ENCODE measurements at regions not wholly inside any gene's neighbourhood (a gene's known extent, or its start where the extent isn't known, plus 50 kb on each side); places are given as distances from the start of the nearest gene placed in this dataset.

GRCh38 chr1:229064320-229065168, 206.4 kb upstream of the RAB4A start:
- H3K27ac Mint-ChIP-seq: no peak overlapping the region
- no peak overlapping the region for H3K4me3 ChIP-seq (ENCODE audit: low read length)

GRCh38 chr1:229065613-229066012, 205.3 kb upstream of the RAB4A start:
- Mint-ChIP-seq H3K27me3 (ENCODE audit: low read depth in 2 of 2) (peaks cover 7 to 10% of the 10 kb centered on the region in 2 donors), H3K4me3 (no peak overlapping the region), H3K9me3 (no peaks in the 10 kb centered on the region), H3K27ac (no peak overlapping the region), H3K36me3 (no peaks in the 10 kb centered on the region), H3K4me1 (peaks cover 15 to 16% of the 10 kb centered on the region in 2 donors)
- TF ChIP-seq CTCF (IDR thresholded peaks at IDR 0.05): no peak
- H3K4me3 ChIP-seq (ENCODE audit: low read length): no peak overlapping the region
- H3K4me1 ChIP-seq (ENCODE audit: control insufficient read depth, insufficient read depth, low read length): peaks cover 18% of the 10 kb centered on the region
- H3K27me3 ChIP-seq (ENCODE audit: control insufficient read depth, insufficient read depth, low read length): peaks cover 3% of the 10 kb centered on the region
- 91% methylated on average over 3 of the region's 3 CpGs for WGBS (ENCODE audit: insufficient coverage)
- H3K27ac ChIP-seq (ENCODE audit: low read length): no peak overlapping the region
- intact Hi-C loops (cut with micrococcal nuclease): no loop called here
- no peaks in the 10 kb centered on the region for H3K36me3 ChIP-seq (ENCODE audit: control insufficient read depth, insufficient read depth, low read length)
- ATAC-seq: no peak
- no peak for DNase-seq
- H3K9me3 ChIP-seq (ENCODE audit: control insufficient read depth, insufficient read depth, low read length): no peaks in the 10 kb centered on the region

More at GRCh38 chr1:229064320-229065168, 206.4 kb upstream of the RAB4A start:
- intact Hi-C loops (cut with micrococcal nuclease): no loop called here
- Histone ChIP-seq H3K36me3 (ENCODE audit: control insufficient read depth, insufficient read depth, low read length) (no peaks in the 10 kb centered on the region), H3K27ac (ENCODE audit: low read length) (no peak overlapping the region), H3K9me3 (ENCODE audit: control insufficient read depth, insufficient read depth, low read length) (no peaks in the 10 kb centered on the region), H3K27me3 (ENCODE audit: control insufficient read depth, insufficient read depth, low read length) (peaks cover 3% of the 10 kb centered on the region), H3K4me1 (ENCODE audit: control insufficient read depth, insufficient read depth, low read length) (peaks cover 21% of the 10 kb centered on the region)
- DNase-seq: no peak
- no peak for ATAC-seq
- Mint-ChIP-seq H3K27me3 (ENCODE audit: low read depth in 2 of 2) (peaks cover 8 to 10% of the 10 kb centered on the region in 2 donors), H3K36me3 (no peaks in the 10 kb centered on the region), H3K4me1 (peaks cover 15 to 16% of the 10 kb centered on the region in 2 donors), H3K9me3 (no peaks in the 10 kb centered on the region), H3K4me3 (no peak overlapping the region)
- TF ChIP-seq CTCF (IDR thresholded peaks at IDR 0.05): no peak
- WGBS (ENCODE audit: insufficient coverage): 93% methylated on average over 12 of the region's 12 CpGs

GRCh38 chr1:229066591-229066990, 204.3 kb upstream of the RAB4A start:
- Mint-ChIP-seq H3K27ac (no peak overlapping the region), H3K27me3 (ENCODE audit: low read depth in 2 of 2) (peaks cover 7 to 10% of the 10 kb centered on the region in 2 donors), H3K36me3 (no peaks in the 10 kb centered on the region), H3K9me3 (no peaks in the 10 kb centered on the region), H3K4me1 (peaks cover 15 to 19% of the 10 kb centered on the region in 2 donors), H3K4me3 (no peak overlapping the region)
- no peak for TF ChIP-seq CTCF (IDR thresholded peaks at IDR 0.05)
- H3K27me3 ChIP-seq (ENCODE audit: control insufficient read depth, insufficient read depth, low read length): peaks cover 3% of the 10 kb centered on the region
- no peak overlapping the region for H3K27ac ChIP-seq (ENCODE audit: low read length)
- H3K4me1 ChIP-seq (ENCODE audit: control insufficient read depth, insufficient read depth, low read length): peaks cover 27% of the 10 kb centered on the region
- no peak for DNase-seq
- intact Hi-C loops (cut with micrococcal nuclease): no loop called here
- H3K4me3 ChIP-seq (ENCODE audit: low read length): no peak overlapping the region
- H3K36me3 ChIP-seq (ENCODE audit: control insufficient read depth, insufficient read depth, low read length): no peaks in the 10 kb centered on the region
- WGBS (ENCODE audit: insufficient coverage): 62% methylated on average over 3 of the region's 3 CpGs
- ATAC-seq: no peak
- H3K9me3 ChIP-seq (ENCODE audit: control insufficient read depth, insufficient read depth, low read length): no peaks in the 10 kb centered on the region
